HG03045 (cell line): ENCODE measurements at regions not wholly inside any gene's neighbourhood (a gene's known extent, or its start where the extent isn't known, plus 50 kb on each side); places are given as distances from the start of the nearest gene placed in this dataset.

Experiments
- ATAC-seq: cut with Tn5 transposase; IDR thresholded peaks from one replicate; pipeline ENCODE4 v1.9.1; 2021; ENCODE audit warnings: mild to moderate bottlenecking, moderate library complexity; ENCODE audit not compliant: unreplicated experiment

- ATAC-seq = no peak
These were observed 393.1 kb upstream of the SLC14A2 start for GRCh38 chr18:45222180-45222579.

GRCh38 chr18:45227001-45227742 is 388.1 kb upstream of the SLC14A2 start:
- no peak for ATAC-seq

- ATAC-seq = no peak
These were observed 386.4 kb upstream of the SLC14A2 start for GRCh38 chr18:45228796-45229388.

- ATAC-seq = no peak
These were observed 383.7 kb upstream of the SLC14A2 start for GRCh38 chr18:45231617-45232016.

GRCh38 chr18:45232061-45232460 is 383.2 kb upstream of the SLC14A2 start:
- ATAC-seq = no peak

GRCh38 chr18:45236676-45237075 is 378.6 kb upstream of the SLC14A2 start:
- ATAC-seq = no peak

- ATAC-seq = no peak
These were observed 377.8 kb upstream of the SLC14A2 start for GRCh38 chr18:45237343-45238098.

- ATAC-seq = no peak
These were observed 374.0 kb upstream of the SLC14A2 start for GRCh38 chr18:45241271-45241670.

GRCh38 chr18:45241982-45242565 is 373.2 kb upstream of the SLC14A2 start:
- ATAC-seq = no peak

- ATAC-seq = no peak
These were observed 371.8 kb upstream of the SLC14A2 start for GRCh38 chr18:45243340-45244110.

GRCh38 chr18:45245091-45245511 is 370.2 kb upstream of the SLC14A2 start:
- no peak for ATAC-seq

GRCh38 chr18:45248240-45248903 is 366.9 kb upstream of the SLC14A2 start:
- no peak for ATAC-seq

GRCh38 chr18:45249246-45249661 is 366.0 kb upstream of the SLC14A2 start:
- no peak for ATAC-seq

GRCh38 chr18:45250479-45250878 is 364.8 kb upstream of the SLC14A2 start:
- no peak for ATAC-seq

GRCh38 chr18:45251236-45251635 is 364.0 kb upstream of the SLC14A2 start:
- ATAC-seq = no peak

GRCh38 chr18:45252474-45252873 is 362.8 kb upstream of the SLC14A2 start:
- no peak for ATAC-seq

- no peak for ATAC-seq
These were observed 362.2 kb upstream of the SLC14A2 start for GRCh38 chr18:45253056-45253565.

- ATAC-seq = no peak
These were observed 361.1 kb upstream of the SLC14A2 start for GRCh38 chr18:45253973-45254708.

GRCh38 chr18:45254709-45255082 is 360.6 kb upstream of the SLC14A2 start:
- ATAC-seq = no peak
